ENCODE measurements at regions not wholly inside any gene's neighbourhood (a gene's known extent, or its start where the extent isn't known, plus 50 kb on each side); places are given as distances from the start of the nearest gene placed in this dataset.

- TF ChIP-seq GATA2 (IDR thresholded peaks at IDR 0.05; ENCODE audit: low read depth, low read length) (no peak), GATA3 (IDR thresholded peaks at IDR 0.05; ENCODE audit: low read depth, low read length) (no peak)
Measured at GRCh38 chr1:241424480-241424971, 67.5 kb upstream of the RGS7 start.

Measured in SH-SY5Y (cell line).